ENCODE measurements at regions not wholly inside any gene's neighbourhood (a gene's known extent, or its start where the extent isn't known, plus 50 kb on each side); places are given as distances from the start of the nearest gene placed in this dataset.

GRCh38 chr3:86648087-86648486, 342.9 kb downstream of the VGLL3 start:
- H3F3A ChIP-seq (ENCODE audit: insufficient read depth, low read length) = no peaks in the 10 kb centered on the region
- DNase-seq = no peak
- no peak overlapping the region for H3K9ac ChIP-seq (ENCODE audit: low read length)
- no peak overlapping the region for H2AFZ ChIP-seq (ENCODE audit: low read length)
- H3K4me1 ChIP-seq (ENCODE audit: low read length) = no peaks in the 10 kb centered on the region
- H3K79me2 ChIP-seq (ENCODE audit: low read length) = no peaks in the 10 kb centered on the region
- no peaks in the 10 kb centered on the region for H3K9me3 ChIP-seq (replicated peaks; ENCODE audit: insufficient read depth, low read length)
- no peaks in the 10 kb centered on the region for H3K9me2 ChIP-seq (replicated peaks; ENCODE audit: insufficient read depth, low read length)
- no peaks in the 10 kb centered on the region for H4K20me1 ChIP-seq (ENCODE audit: insufficient read depth, low read length)
- no peak overlapping the region for H3K27ac ChIP-seq (ENCODE audit: low read length)
- TF ChIP-seq CTCF (IDR thresholded peaks at IDR 0.05; ENCODE audit: low read length) = no peak
- TF ChIP-seq EZH2 (optimal IDR thresholded peaks at IDR 0.05; ENCODE audit: low read depth, low read length) = no peak
- TF ChIP-seq EZH2phosphoT487 (IDR thresholded peaks at IDR 0.05; ENCODE audit: low read length) = no peak
- no peaks in the 10 kb centered on the region for H3K27me3 ChIP-seq (replicated peaks; ENCODE audit: insufficient read depth, low read length)
- no peaks in the 10 kb centered on the region for H3K36me3 ChIP-seq (replicated peaks; ENCODE audit: insufficient read depth, low read length)
- H3K4me2 ChIP-seq (ENCODE audit: low read depth, low read length) = no peak overlapping the region
- no peak overlapping the region for H3K4me3 ChIP-seq (ENCODE audit: low read length)

GRCh38 chr3:86645756-86646155, 345.2 kb downstream of the VGLL3 start:
- H2AFZ ChIP-seq (ENCODE audit: low read length) = no peak overlapping the region
- TF ChIP-seq EZH2phosphoT487 (IDR thresholded peaks at IDR 0.05; ENCODE audit: low read length) = no peak
- TF ChIP-seq CTCF (IDR thresholded peaks at IDR 0.05; ENCODE audit: low read length) = no peak
- no peak for TF ChIP-seq EZH2 (optimal IDR thresholded peaks at IDR 0.05; ENCODE audit: low read depth, low read length)
- DNase-seq = no peak

GRCh38 chr3:86634361-86634760, 356.6 kb downstream of the VGLL3 start:
- Histone ChIP-seq H2AFZ (ENCODE audit: low read length) (no peak overlapping the region), H3K9ac (ENCODE audit: low read length) (no peak overlapping the region), H3K4me2 (ENCODE audit: low read depth, low read length) (no peak overlapping the region), H3F3A (ENCODE audit: insufficient read depth, low read length) (no peaks in the 10 kb centered on the region), H3K27ac (ENCODE audit: low read length) (no peak overlapping the region), H3K4me1 (ENCODE audit: low read length) (no peaks in the 10 kb centered on the region), H3K27me3 (replicated peaks; ENCODE audit: insufficient read depth, low read length) (no peaks in the 10 kb centered on the region), H3K79me2 (ENCODE audit: low read length) (no peaks in the 10 kb centered on the region), H3K9me2 (replicated peaks; ENCODE audit: insufficient read depth, low read length) (no peaks in the 10 kb centered on the region), H4K20me1 (ENCODE audit: insufficient read depth, low read length) (no peaks in the 10 kb centered on the region), H3K36me3 (replicated peaks; ENCODE audit: insufficient read depth, low read length) (no peaks in the 10 kb centered on the region), H3K9me3 (replicated peaks; ENCODE audit: insufficient read depth, low read length) (no peaks in the 10 kb centered on the region), H3K4me3 (ENCODE audit: low read length) (no peak overlapping the region)
- TF ChIP-seq EZH2 (optimal IDR thresholded peaks at IDR 0.05; ENCODE audit: low read depth, low read length) (no peak), CTCF (IDR thresholded peaks at IDR 0.05; ENCODE audit: low read length) (no peak)
- no peak for DNase-seq

More at GRCh38 chr3:86645756-86646155, 345.2 kb downstream of the VGLL3 start:
- Histone ChIP-seq H3K9me3 (replicated peaks; ENCODE audit: insufficient read depth, low read length) (no peaks in the 10 kb centered on the region), H3K36me3 (replicated peaks; ENCODE audit: insufficient read depth, low read length) (no peaks in the 10 kb centered on the region), H3K9me2 (replicated peaks; ENCODE audit: insufficient read depth, low read length) (no peaks in the 10 kb centered on the region), H3K9ac (ENCODE audit: low read length) (no peak overlapping the region), H3K79me2 (ENCODE audit: low read length) (no peaks in the 10 kb centered on the region), H3K4me1 (ENCODE audit: low read length) (no peaks in the 10 kb centered on the region), H3K27ac (ENCODE audit: low read length) (no peak overlapping the region), H3F3A (ENCODE audit: insufficient read depth, low read length) (no peaks in the 10 kb centered on the region), H4K20me1 (ENCODE audit: insufficient read depth, low read length) (no peaks in the 10 kb centered on the region), H3K4me3 (ENCODE audit: low read length) (no peak overlapping the region), H3K27me3 (replicated peaks; ENCODE audit: insufficient read depth, low read length) (no peaks in the 10 kb centered on the region), H3K4me2 (ENCODE audit: low read depth, low read length) (no peak overlapping the region)
